ELF-1 (cell line): ENCODE measurements at regions not wholly inside any gene's neighbourhood (a gene's known extent, or its start where the extent isn't known, plus 50 kb on each side); places are given as distances from the start of the nearest gene placed in this dataset.
"Not testable (repeated sequence)": the region's sequence is repeated elsewhere in the genome, so short reads cannot be mapped to it uniquely, and the experiment has no call there.

Experiments used
- DNase-seq: peaks from one replicate; pipeline ENCODE4 v3.0.0-alpha.2; 2016; ENCODE audit warnings: low read depth, low spot score

DNA sequence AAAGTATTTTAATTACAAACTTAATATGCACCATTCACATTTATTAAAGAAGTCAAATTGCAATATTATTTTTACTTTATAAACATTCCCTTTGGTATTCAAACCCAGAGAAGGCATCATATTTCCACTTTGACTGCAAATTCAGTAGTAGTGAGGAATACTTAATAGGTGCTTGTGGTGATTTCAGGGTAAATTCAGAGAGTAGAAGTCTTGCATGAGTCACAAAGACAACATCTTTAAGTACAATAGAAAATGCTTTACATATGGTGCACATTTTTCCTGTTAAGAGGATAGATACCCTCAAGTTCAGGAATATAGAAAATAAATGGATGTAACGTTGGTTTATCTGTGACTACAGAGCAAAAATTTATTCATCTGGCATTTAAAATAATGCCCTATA, 390.2 kb downstream of the TENT5A start:
- DNase-seq, result no peak

DNA sequence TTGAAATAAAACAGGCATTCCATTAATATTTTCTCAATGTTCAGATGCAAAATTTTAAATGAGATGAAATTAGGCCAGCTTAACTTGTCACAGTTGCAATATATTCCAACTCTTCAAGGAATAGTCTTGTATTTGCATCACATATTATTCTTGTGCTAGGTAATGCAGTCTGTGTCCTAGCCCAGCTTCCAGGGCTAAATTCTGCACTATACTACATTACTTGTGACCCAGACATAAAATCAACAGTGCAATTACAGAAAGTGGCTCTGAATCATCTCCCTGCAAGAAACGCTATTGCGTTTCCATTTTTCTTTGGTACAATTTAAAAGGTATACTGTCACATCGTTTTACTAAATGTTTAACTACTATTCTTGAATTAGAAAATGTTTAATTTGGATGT, 399.2 kb downstream of the TENT5A start:
- no peak for DNase-seq

DNA sequence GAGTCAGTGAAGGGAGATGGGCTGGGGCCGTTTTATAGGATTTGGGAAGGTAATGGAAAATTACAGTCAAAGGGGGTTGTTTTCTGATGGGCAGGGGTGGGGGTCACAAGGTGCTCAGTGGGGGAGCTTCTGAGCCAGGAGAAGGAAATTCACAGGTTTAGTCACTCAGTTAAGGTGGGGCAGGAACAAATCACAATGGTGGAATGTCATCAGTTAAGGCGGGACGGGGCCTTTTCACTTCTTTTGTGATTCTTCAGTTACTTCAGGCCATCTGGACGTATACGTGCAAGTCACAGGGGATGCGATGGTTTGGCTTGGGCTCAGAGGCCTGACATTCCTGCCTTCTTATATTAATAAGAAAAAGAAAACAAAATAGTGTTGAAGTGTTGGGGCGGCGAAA, 408.5 kb downstream of the TENT5A start:
- DNase-seq, result not testable (repeated sequence)

DNA sequence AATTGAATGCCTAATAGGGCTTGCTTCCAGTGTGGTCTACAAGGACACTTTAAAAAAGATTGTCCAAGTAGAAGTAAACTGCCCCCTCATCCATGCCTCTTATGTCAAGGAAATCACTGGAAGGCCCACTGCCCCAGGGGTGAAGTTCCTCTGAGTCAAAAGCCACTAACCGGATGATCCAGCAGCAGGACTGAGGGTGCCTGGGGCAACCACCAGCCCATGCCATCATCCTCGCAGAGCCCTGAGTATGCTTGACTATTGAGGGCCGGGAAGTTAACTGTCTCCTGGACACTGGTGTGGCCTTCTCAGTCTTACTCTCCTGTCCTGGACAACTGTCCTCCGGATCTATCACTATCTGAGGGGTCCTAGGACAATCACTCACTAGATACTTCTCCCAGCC, 411.5 kb downstream of the TENT5A start:
- DNase-seq, result no peak

DNA sequence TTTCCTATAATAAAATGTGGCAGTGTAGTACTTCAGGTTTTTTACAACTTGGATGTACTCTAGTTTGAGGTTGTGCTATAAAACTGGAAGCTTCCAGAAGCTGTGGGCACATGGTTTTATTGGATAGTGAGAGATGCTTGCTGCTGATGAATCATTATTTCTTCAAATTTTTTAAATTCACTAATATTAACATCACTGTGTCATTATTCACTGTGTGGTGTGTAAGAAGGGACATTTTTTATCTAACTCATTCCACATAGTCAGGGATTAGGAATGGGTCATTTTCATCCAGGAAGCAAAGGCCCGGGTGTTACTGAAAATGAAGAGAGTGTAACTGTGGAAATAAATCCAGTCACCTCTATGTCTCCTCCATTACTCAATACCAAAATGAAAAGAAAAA, 421.0 kb downstream of the TENT5A start:
- no peak for DNase-seq

DNA sequence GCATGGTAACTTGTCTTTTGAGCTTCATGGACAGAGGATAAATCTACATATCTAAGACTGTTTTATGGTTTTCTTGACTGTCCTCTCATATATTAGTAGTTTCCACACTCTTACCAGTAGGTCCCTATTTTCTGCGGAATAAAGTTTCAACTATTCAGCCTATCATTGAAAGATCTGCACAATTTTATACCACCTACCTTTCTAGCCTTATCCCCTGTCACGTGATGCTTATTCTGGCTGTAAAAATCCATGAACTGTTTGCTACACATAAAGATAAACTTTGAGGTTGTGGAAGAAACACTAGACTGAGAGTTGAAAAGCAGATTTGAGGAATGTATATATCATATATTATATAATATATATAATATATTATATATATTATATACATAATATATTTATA, 423.8 kb downstream of the TENT5A start:
- no peak for DNase-seq

DNA sequence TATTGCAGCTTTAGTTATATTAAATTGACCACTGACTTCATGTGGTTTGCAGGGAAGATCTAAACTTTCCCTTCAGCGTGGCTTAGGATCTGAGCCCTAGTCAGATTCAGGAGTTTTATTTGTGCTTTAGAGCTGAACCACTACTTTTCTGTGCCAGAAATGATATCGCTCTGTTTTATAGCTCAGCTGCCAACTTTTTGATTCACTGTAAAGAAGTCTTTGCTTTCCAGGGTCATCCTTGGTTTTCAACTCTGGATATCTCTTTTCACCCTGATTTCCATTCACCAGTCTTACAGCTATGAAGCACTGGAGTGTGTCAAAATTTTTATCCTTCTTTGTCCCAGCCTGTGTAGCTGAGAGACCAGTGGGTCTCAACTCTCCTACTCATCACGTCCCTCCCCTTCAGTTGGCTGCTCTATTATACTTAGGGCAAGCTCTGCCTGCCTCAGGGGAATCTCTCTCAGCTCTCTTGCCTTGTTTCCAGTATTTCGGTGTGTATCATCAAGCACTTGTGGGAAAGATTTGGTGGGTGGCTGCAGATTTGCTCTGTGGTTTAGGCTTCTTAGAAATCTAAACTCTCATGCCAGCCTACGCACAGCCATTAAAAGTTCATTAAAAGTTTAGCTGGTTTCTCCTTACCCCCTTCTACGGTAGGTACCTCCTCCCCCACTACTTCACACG, 425.5 kb downstream of the TENT5A start:
- no peak for DNase-seq

DNA sequence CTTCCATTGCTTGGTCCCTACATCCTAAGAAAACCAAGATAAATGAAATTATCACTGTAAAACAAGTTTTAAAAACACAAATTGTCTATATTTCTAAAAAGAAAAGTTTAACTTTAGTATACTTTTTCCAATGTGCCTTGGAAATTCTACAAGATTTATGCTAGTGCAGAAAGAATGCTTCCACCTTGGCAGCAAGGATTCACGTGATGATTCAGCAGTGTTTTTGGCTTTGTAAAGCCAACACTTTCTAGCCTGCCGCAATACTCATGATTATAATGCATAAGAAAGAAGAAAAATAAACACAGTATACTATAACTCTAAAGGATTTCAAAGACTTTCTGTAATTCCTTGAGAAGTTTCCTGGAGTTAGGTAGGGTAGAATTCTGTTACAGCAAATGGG, 442.7 kb downstream of the TENT5A start:
- DNase-seq, result no peak

DNA sequence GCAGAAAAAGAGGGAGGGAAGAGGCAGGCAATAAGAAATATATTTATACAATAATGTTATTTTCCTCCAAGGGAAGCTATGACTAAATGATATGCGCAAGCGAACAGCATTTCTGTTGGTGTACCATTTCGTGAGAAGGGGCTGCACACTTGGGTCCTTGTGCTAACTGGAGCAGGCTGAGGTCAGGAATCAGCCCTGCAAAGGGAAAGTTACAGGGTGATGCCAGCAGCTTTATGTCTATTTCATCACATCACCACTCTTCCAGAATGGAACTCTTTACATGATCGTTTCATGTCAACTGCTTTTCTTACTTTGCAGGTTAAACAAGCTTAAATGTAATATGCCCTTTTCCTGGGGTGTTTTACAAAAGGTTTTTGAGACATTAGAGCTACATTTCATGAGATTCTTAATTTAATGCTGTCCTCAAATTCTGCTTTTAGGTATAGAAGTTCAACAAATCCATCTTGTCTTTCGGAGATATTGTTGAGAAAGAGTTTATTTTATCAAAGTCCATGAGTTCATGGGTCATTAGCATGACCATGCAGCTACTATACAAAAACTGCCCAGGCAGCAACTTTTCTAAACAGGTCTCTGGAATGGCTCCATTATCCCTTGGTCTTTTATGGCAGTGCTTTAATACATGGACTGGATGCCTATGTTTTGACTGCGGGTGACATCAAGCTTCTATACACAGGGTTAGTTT, 443.8 kb downstream of the TENT5A start:
- no peak for DNase-seq

DNA sequence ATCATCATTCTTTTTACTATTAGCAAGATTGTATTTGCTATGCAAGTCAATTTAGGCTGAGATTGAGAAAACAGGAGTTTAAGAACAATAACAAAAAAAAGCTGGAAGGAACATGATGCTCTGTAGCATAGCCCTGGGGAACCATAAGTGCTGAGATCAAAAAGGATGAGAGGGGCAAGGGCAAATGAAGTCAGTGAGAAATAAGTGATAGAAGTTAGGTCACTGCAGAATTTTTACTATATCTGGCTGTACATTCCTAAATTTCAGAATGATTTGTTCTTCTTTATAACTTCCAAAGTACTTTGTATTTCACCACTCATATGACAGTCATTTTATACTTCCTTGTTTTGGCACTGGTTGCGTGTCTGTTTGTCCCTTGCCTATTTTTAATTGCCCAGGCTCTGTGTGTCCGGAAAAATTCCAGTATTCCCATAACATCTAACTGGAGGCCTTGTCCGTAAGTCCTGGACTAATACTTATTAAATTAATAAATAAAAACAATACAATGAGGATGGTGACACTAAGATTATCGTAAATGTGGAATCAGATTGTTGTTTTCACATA, 444.7 kb downstream of the TENT5A start:
- no peak for DNase-seq

DNA sequence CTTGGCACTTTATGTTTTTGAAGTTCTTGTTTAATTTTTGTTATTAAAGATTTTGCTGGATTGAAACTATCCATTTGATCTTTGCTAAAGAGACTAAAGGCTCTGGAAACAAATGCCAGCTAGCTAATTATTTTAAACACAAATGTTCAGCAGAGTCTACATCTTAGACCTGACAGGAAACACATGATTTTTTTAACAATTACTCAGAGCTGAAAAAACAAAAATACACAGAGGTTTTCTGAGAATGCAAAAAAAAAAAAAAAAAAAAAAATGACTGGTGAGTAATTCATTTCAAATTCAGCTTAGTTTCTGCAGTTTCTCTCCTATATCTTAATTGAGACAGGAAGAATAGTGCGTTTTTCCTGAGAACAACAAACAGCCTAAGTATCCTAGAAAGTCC, 448.0 kb downstream of the TENT5A start:
- DNase-seq, result no peak

DNA sequence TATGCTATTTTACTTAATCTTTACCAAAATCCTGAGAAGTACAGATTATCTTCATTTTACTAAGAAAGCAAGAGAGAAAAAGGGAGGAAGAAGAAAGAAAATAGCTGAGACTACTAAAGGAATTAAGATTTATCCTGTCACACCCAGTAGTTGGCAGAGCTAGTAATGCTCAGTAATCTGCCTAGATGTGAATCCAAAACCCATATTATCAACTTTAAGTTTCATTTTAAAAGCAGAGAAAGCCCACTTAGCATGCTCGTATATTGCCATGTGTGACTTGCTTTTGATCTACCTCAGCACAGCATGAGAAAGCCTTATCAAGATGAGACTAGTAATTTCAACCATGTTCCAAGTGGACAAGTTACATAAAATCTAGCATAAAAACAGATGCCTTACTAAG, 451.5 kb downstream of the TENT5A start:
- DNase-seq, result no peak

DNA sequence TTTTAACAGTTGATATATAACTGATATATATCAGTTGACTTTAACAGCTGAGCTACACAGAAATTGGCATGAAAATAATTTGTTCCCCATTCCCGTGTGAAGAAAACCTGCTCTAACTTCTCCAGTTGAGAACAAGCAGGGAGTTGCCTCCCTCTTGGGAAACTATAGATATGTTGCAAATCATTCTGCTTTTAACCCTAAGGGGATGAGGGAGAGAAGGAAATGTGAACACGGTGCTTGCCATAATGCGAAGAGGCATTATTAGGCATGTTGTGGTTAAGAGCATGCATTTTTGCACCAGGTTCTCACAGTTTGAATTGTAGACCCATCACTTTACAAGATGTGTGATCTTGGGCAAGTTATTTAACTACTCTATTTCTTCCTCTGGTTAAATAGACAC, 453.7 kb downstream of the TENT5A start:
- DNase-seq, result no peak

DNA sequence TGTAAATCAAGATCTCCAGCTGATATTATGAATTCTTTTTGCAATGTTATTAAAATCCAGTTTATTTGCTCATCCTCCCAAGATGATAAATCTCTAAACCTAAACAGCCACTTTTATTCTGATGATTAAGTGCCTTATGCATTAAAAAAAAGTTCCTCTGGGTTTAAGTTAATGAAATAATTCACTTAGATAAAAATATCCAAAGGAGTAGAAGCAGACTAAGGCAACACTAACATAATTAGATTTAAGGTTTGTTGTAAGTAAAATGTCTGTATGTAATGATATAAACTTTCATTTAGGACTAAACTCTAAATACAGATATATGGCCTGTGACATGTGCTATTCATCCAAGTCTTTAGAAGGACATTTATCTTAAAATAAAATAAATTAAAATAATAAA, 457.2 kb downstream of the TENT5A start:
- DNase-seq, result no peak

DNA sequence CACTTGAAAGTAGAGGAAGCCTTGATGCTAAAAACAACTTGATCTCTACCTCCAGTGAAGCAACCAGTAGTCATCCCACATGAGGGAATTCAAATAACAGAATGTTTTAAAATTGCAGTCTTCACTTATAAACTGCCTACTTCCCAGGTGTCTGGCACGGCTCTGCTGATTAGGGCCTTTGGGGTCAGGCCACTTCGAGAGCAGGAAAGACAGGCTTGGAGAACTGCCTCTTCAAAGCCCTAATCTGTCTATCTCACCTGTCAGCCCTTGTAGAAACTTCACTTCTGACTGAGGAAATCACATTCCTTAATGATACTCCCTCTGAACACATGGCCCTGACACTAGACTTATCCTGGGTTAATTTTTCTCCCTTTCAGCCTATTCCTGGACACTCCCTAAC, 458.6 kb downstream of the TENT5A start:
- DNase-seq, result no peak

DNA sequence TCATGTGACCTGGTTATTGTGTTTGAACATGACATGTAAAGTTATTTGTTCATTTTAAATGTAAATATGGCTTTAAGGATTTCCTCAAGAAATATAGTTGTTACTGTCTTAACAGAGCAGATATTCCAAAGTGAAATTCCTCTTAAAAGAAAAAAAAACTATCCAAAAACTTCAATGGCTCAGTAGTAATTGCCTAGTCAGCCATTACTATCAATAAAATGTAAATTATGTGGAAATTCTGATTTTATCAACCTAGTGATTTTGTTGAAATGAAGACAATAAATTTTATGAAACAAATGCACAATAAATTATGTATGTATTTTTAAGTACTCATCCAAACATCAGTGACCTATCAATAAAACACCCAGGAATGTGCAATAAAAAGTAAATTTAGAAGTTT, 463.3 kb downstream of the TENT5A start:
- DNase-seq, result no peak

DNA sequence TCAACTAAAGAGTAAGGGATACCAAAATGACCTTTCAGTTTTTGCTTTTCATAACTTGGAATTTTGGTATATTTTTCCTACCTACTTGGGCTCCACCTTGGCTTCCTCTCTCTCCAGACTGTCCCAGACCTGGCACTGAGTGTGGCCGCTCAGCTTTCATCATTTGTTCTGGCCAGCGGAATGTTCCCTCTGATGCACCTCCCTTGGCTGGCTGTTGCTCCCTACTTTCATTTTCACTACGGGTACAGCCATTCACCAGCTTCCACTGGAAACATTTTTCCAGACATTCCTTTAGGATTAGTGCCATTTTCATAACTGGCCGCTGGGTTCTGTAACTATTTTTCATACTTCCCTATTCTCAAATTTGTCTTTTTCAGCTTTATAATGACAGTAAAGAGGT, 487.4 kb downstream of the TENT5A start:
- DNase-seq, result no peak

DNA sequence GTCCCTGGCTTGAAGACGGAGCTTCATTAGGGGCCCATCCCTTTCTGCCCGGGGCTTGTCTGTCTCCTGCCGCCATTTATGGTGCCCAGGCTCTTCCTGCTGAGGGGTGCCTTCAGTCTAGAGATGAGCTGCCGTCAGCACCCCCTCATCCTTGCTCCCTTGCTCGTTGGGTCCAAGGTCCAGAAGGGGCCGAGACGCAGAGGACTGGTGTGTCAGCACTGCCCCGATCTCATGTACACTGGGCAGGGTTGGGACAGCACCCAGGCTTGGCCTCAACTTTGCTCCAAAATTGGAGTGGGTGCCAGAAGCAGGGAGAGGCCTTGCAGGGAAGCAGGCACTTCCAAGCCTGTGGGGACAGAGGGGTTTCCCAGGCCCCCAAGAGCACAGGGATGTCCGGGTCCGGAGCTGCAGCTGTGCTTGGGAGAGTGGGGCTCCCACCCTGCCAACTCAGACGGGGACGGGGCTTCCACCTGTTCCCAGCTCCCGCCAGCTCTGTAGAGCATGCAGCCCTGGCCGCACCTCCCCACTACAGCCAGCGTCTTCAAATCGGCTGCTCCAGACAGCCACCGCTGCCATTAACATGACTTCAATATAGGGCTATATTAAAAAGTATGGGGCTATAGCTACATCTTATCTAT, 488.8 kb downstream of the TENT5A start:
- no peak for DNase-seq

DNA sequence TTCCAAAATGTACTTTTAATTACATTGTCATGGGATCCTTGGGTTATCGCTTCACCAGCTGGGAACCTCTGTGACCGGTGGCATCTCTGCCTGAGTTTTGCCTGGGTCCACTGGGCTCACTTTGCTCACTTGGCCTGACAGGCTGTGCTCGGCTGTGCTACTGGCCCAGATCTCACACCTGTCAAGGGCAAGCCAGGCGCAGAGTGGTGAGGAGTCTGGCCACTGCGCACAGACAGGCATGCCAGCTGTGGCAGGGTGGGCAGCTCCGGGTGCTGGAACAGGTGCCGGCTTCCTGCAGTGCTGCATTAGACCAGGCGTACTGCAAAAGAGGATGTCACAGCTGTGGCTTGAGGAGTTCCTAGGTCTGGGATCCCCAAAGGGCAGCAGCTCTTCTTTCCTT, 489.8 kb downstream of the TENT5A start:
- DNase-seq, result no peak

DNA sequence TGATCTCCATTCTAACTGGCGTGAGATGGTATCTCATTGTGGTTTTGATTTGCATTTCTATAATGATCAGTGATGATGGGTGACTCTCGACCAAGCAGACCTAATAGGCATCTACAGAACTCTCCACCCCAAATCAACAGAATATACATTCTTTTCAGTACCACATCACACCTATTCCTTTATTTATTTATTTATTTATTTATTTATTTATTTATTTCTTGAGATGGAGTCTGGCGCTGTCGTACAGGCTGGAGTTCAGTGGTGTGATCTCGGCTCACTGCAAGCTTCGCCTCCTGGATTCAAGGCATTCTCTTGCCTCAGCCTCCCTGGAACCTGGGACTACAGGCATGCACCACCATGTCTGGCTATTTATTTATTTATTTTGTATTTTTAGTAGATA, 496.3 kb downstream of the TENT5A start:
- not testable (repeated sequence) for DNase-seq

DNA sequence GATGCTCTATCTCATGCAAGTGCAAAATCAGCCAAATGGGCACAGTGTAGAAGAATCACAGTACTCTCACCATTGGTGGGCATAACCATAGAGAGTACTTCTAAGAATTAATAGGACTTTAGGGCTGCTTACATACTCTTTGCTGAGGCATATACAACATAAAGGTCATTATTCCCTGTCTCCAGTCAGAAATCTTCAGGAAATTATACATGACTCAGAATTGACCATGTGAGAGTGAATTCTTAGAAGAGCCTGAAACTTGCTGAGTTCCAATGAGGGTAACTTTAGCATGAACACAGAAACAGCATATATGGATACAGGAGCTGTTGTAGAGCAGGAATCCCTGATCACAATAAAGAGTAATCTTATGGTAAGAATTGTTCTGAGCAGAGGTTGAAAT, 498.7 kb downstream of the TENT5A start:
- DNase-seq, result no peak

DNA sequence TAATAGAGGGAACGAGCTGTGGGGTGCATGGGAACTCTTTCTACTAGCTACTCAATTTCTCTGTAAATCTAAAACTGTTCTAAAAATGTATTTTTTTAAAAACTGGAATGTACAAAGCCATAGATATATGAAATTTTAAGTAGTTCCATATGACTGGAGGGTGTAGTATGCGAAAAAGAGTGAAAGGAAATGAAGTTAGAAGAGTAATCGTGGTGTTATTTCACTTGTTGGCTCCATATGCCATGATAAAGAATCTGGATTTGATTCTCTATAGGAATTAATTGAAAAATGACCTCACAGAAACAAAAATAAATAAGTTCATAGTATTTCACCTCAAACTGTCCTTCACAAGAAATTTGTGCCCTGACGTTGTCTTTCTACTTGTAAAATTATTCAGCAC, 500.2 kb downstream of the TENT5A start:
- no peak for DNase-seq

DNA sequence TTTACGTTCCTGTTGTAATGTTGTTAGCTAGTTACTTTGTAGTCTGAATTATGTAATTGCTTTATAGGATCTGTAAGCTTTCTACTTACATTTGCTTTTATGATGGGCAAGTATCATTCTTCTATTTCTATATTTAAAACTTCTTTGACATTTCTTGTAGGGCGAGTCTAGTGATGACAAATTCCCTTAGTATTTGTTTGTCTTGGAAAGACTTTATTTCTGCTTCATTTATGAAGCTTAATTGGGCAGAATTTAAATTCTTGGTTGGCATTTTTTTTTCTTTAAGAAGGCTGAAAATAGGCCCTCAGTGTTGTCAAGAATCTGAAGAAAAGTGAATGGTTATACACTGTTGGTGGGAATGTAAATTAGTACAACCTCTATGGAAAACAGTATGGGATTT, 506.3 kb downstream of the TENT5A start:
- DNase-seq, result no peak
